Right lobe of liver (tissue), 4 donors: ENCODE measurements at regions not wholly inside any gene's neighbourhood (a gene's known extent, or its start where the extent isn't known, plus 50 kb on each side); places are given as distances from the start of the nearest gene placed in this dataset.

ENCODE experiments used
- CTCF ChIP-seq, 4 donors: fragments of 200-600 bp in 3 of 4; fragments of 450-650 bp in 1 of 4; IDR thresholded peaks; one replicate each; pipeline versions ENCODE4 v1.5.1 to v1.8.0; 2016 to 2022; ENCODE audit warnings: antibody characterized with exemption in 4 of 4, mild to moderate bottlenecking in 2 of 4
- POLR2A ChIP-seq: fragments of 450-650 bp; IDR thresholded peaks from one replicate; pipeline ENCODE4 v1.6.1; 2017; ENCODE audit warnings: antibody characterized with exemption, mild to moderate bottlenecking
- donor health status: DM: no; HTN: no; CAD: no.
- donor health status: DM: no; HTN: no; CAD: no.
- donor health status: DM: no; HTN: yes; CAD: no.

- TF ChIP-seq CTCF (IDR thresholded peaks at IDR 0.05) = no peak
- TF ChIP-seq POLR2A = no peak
These were observed 67.2 kb upstream of the PARP1 start for GRCh38 chr1:226475142-226475511.
